Retina (tissue), 1 donor: ENCODE measurements at regions not wholly inside any gene's neighbourhood (a gene's known extent, or its start where the extent isn't known, plus 50 kb on each side); places are given as distances from the start of the nearest gene placed in this dataset.

ENCODE experiments used
- DNase-seq: peaks from one replicate; pipeline ENCODE4 v3.0.0-alpha.2; 2016

GRCh38 chr6:82013561-82014530 lies 233.7 kb downstream of the IBTK start:
- DNase-seq = no peak

- DNase-seq = no peak
Observed at GRCh38 chr6:82006027-82006738, 241.4 kb downstream of the IBTK start.

- DNase-seq = no peak
Observed at GRCh38 chr6:82000551-82000950, 247.0 kb downstream of the IBTK start.

- DNase-seq = no peak
Observed at GRCh38 chr6:81999826-82000225, 247.3 kb upstream of the TENT5A start.

- DNase-seq = no peak
Observed at GRCh38 chr6:81999270-81999669, 246.8 kb upstream of the TENT5A start.

- DNase-seq = no peak
Observed at GRCh38 chr6:81998432-81998831, 246.0 kb upstream of the TENT5A start.

GRCh38 chr6:81997090-81997926 lies 244.8 kb upstream of the TENT5A start:
- no peak for DNase-seq

- no peak for DNase-seq
Observed at GRCh38 chr6:81996414-81996813, 243.9 kb upstream of the TENT5A start.

GRCh38 chr6:81995548-81996289 lies 243.2 kb upstream of the TENT5A start:
- DNase-seq = no peak

GRCh38 chr6:81988871-81989270 lies 236.4 kb upstream of the TENT5A start:
- no peak for DNase-seq

- no peak for DNase-seq
Observed at GRCh38 chr6:81988446-81988845, 236.0 kb upstream of the TENT5A start.

GRCh38 chr6:81987293-81987692 lies 234.8 kb upstream of the TENT5A start:
- no peak for DNase-seq

- no peak for DNase-seq
Observed at GRCh38 chr6:81985191-81985590, 232.7 kb upstream of the TENT5A start.

- no peak for DNase-seq
Observed at GRCh38 chr6:81984599-81984998, 232.1 kb upstream of the TENT5A start.

GRCh38 chr6:81981812-81982211 lies 229.3 kb upstream of the TENT5A start:
- DNase-seq = no peak

- DNase-seq = no peak
Observed at GRCh38 chr6:81979767-81980166, 227.3 kb upstream of the TENT5A start.

GRCh38 chr6:81979329-81979728 lies 226.8 kb upstream of the TENT5A start:
- DNase-seq = no peak

GRCh38 chr6:81978230-81978629 lies 225.7 kb upstream of the TENT5A start:
- no peak for DNase-seq

- DNase-seq = no peak
Observed at GRCh38 chr6:81977486-81977885, 225.0 kb upstream of the TENT5A start.

GRCh38 chr6:81969814-81970213 lies 217.3 kb upstream of the TENT5A start:
- no peak for DNase-seq

- no peak for DNase-seq
Observed at GRCh38 chr6:81969011-81969410, 216.5 kb upstream of the TENT5A start.

- DNase-seq = no peak
Observed at GRCh38 chr6:81966968-81967367, 214.5 kb upstream of the TENT5A start.
